ENCODE measurements at regions not wholly inside any gene's neighbourhood (a gene's known extent, or its start where the extent isn't known, plus 50 kb on each side); places are given as distances from the start of the nearest gene placed in this dataset.

DNA sequence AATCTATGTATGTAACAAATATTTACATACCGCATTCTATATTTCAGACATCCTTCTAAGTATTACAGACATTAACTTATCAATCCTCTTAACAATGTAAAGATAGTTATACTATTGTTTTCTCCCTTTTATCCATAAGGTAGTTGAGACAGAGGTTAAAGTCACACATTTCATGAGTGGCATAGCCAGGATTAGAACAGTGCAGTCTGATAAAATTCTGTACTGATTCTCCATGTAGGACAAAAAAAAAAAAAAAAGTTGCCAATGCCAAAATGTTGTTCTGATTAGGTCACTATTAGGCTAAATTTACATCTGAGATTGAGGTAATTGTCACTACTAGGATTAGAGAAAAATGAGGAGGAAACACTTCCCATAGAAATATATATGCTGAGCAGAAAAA is 629.2 kb downstream of the OTOL1 start:
- TF ChIP-seq, protein P1, sequence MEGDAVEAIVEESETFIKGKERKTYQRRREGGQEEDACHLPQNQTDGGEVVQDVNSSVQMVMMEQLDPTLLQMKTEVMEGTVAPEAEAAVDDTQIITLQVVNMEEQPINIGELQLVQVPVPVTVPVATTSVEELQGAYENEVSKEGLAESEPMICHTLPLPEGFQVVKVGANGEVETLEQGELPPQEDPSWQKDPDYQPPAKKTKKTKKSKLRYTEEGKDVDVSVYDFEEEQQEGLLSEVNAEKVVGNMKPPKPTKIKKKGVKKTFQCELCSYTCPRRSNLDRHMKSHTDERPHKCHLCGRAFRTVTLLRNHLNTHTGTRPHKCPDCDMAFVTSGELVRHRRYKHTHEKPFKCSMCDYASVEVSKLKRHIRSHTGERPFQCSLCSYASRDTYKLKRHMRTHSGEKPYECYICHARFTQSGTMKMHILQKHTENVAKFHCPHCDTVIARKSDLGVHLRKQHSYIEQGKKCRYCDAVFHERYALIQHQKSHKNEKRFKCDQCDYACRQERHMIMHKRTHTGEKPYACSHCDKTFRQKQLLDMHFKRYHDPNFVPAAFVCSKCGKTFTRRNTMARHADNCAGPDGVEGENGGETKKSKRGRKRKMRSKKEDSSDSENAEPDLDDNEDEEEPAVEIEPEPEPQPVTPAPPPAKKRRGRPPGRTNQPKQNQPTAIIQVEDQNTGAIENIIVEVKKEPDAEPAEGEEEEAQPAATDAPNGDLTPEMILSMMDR (conservative IDR thresholded peaks at IDR 0.05 in 1 of 2, IDR thresholded peaks at IDR 0.05 in 1 of 2; ENCODE audit: low read depth in 1 of 2, low read length in 2 of 2), result no peak
- TF ChIP-seq EZH2 (IDR thresholded peaks at IDR 0.05; ENCODE audit: low read length, missing control alignments), result no peak
